Cerebellar nuclear complex (tissue), 1 donor: ENCODE measurements at regions not wholly inside any gene's neighbourhood (a gene's known extent, or its start where the extent isn't known, plus 50 kb on each side); places are given as distances from the start of the nearest gene placed in this dataset.

ENCODE experiments used
- DNase-seq, 2 experiments: peaks; one replicate each; lab custom pipeline; 2025; lab: John Stamatoyannopoulos, UW

DNA sequence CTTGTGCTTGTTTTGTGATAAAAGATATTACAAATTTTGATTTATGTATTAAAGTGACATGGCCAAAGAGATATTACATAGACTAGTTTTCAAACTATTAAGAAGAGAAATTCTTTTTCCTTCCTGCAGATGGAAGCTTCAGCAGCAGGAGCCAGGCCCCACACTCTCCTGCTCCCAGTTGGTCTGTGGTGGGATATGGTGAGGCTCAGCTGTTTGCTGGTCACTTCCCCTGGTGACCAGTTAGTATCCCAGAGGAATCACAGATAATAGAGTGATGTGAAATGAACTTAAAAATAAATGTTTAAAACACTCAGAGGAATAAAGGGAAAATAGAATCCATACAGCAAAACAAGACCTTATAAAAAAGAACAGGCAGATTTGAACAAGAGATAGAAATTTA, 154.7 kb downstream of the KTN1 start:
- no peak for DNase-seq

DNA sequence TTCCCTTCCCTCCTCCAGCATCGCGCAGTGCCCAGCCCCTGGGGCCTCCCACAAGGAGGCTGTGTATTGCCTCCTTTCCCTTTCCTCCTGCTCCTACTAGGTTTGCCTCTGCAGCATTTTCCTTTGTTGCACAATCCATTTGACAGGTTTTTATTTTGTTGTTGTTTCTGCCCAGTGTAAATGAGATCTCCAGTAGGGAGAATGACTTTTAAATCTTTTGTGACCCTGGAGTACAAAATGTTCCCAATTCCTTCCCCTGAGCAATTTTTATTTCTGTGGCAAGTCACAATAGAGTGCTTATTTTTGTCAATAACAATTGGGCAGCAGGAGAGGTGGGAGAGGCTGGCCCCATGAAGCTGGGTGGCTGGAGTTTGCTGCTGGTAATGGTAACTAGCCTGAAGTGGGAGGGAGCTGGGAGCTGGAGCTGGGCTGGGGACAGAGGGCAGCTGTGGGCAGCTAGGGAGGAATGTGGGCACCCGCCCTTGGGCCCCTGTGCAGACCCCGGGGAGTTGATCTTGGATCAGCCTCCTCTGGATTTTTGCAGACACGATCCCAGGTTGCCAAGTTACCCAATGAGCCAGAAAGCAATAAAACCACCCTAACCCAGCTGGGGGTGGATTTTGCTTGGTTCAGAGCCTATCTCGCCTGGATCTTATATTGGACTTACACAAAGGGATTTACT, 160.1 kb downstream of the KTN1 start:
- DNase-seq: no peak

DNA sequence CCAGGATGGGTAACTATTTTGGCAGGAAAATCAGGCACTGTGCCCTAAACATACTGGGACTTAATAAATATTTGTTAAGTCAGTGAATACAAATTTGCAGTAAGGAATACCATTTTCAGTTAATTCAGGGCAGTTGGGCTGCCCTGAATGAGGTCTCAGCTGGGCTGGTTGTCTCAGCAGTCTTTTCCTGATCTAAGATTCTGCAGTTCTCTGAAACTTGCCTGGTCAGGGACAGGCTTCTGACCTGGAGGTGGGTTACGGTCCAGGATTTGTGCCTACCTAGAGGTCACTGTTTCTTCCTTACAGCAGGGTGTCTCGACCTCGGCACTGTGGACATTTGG, 160.6 kb downstream of the KTN1 start:
- no peak for DNase-seq

DNA sequence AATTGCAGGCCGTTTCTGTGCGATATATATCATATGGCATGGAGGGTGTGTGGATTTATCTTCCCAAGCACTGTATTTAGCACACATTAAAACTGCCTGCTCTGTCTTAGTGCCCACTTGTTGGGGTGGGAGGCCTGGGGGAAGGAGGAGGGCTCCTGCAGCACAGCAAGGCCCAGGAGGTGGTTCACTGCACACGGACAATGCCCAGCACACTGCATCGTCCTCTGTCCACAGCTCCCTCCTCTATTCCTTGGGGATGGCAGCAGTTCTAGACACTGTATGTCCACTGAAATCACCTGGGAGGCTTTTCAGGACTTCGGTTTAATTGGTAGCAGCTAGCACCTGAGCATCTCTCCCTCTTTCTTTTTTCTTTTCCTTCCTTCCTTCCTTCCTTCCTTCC, 161.2 kb downstream of the KTN1 start:
- no peak for DNase-seq

DNA sequence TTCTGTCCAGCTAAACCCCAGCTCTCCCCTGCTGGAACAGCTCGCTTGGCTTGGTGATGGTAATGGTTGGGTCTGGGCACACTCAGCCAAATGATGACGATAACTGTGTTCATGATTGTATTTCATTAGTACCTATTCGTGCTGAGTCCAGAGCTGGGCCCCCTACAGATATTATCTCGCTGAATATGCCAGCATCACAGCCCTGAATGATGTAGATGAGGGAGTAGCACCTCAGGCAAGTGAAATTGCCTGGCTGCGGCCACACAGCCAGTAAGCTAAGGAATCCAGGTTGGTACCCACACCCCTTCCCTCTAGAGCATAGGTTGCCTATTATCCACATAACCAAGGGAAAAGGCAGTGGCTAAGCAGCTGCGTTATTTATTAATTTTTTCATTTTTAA, 163.5 kb downstream of the KTN1 start:
- DNase-seq: no peak

DNA sequence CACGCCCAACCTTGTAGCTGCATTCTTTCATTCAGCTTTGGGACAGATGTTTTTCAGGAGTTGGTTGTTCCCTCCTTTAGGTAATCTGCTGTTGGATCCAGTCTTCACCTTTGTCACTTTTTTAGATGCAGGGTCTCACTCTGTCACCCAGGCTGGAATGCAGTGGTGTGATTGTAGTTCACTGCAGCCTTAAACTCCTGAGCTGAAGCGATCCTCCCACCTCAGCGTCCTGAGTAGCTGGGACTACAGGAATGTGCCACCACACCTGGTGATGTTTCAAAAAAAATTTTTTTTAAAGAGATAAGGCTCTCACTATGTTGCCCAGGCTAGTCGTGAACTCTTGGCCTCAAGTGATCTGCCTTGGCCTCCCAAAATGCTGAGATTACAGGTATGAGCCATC, 164.3 kb downstream of the KTN1 start:
- DNase-seq: no peak

DNA sequence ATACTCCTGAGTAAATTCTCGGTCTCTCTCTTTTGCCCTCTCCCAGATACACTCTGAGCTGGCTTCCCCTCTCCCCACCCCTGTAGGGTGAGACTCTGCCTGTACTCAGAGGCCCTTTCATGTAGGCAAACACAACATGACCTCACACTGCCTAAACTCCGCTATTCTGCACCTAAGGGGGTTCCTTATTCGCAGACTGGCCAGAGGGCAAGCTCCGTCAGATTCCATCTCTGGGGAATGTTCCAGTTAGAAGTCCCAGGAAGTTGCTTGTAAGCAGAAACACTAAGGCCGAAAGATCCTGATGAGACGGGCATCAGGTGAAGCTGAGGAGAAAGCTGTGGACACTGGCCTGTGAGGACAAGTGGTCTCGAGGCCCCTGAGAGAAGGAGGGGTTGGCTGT, 165.9 kb downstream of the KTN1 start:
- no peak for DNase-seq

DNA sequence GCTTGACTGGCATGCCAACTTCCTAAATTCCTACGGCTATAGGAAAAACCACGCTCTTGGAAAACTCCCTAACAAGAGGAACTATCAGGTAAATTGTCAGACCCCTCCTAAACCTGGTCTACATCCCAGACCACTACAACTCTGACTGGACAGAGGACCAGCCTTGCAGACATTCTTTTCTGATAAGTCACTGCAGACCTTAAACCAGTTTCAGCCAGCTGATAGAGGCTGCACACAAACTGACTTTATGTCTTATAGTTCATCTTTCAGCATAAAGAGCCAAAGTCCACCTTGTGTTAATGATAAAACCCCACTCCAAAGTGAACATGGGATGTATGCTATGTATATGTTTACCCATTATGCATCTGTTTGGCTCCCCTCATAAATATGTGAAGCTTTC, 166.6 kb downstream of the KTN1 start:
- DNase-seq: no peak

DNA sequence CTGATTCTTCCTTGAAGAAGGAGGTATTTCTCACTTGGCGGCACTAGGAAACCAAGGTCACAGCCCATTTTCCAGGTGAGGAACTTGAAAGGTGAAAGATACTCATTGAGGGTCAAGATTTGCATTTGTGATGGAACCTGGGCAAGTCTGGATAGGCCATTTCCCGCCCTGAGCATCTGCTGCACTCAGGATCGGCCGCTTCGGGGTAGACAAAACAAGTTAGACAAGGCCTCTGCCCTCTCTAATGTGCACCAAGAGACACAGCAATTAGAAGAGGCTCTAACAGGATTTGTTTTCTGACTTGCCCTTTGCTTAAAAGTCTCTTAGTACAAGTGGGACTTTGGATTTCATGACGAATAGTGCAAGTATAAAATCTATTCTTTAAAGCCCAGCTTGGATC, 167.2 kb downstream of the KTN1 start:
- DNase-seq: no peak

DNA sequence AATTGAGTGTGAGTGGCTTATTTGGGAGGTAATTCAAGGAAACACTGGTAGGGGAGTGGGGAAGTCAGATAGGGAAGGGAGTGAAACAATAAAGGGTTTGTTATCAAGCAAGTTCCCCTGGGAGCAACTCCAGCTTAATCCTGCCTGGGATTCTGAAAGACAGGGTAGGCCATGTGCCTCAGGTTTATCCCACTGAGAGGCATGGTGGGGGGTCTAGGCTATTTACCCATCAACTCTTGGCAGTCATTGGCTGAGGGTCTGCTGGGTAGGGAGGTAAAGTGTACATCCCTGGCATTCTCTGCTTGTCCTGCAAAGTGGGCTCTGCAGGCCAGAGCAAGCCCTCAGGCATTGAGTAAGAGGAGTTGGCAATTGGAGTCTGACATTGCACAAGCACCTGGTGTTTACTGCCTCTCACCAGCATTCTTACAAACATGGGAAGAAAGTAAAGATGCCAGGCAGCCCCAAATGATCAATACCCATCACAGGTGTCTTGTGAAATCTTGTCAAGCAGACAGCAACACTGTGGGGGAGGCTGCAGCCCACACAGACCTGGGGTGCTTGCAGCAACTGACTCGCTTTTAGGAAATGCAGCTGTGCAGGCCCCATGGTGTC, 169.3 kb downstream of the KTN1 start:
- no peak for DNase-seq

DNA sequence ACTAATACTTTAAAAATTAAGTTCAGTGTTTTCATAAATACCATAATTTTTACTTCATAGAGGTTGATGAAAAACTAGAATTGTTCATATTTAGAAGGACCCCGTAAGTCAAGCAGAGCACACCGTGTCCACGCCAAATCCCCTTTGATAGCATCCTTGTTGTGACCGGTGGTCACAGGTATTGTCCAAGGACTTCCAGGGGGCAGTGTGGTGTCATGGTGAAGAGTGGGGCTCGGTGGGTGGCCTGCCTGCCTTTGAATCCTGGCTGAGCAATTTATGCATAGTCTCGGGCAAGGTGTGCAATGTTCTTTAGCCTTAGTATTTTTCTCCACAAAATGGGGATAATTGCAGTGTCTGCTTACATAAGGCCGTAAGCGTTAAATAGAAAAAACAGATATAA, 169.9 kb downstream of the KTN1 start:
- no peak for DNase-seq

DNA sequence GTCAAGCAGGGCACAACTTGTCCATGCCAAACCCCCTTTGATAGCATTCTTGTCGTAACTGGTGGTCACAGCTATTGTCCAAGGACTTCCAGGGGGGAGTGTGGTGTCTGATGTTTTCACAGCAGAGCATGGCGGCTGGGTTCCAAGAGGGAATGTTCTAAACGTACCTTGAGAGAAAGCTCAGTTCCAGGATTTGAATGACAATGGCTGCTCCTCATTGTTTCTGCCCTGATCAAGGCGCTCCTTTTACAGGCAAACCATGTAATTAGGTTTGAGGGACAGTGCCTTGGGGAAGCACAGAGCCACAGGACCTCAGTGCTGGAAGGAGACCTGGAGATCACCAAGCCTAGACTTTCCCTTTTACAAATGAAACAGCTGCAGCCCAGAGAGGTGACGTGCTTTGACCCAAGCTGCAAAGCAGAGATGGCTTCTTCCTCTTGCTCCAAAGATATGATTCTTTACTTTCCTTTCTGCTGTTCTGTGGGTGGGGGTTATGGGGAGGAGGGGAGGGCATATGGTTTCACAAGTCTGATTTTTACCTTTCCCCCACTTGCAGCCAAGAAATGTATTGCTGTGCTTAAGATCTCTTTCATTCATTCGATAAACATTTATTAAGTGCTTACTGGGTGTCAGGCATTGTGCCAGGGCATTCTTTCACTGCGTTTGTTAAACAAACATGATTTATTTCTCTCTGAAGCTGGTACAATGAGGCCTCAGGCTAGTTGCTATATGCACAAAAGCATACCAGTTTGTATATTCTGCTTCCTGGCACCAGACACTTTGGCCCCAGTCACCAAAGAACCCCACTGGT, 172.8 kb downstream of the KTN1 start:
- no peak for DNase-seq

DNA sequence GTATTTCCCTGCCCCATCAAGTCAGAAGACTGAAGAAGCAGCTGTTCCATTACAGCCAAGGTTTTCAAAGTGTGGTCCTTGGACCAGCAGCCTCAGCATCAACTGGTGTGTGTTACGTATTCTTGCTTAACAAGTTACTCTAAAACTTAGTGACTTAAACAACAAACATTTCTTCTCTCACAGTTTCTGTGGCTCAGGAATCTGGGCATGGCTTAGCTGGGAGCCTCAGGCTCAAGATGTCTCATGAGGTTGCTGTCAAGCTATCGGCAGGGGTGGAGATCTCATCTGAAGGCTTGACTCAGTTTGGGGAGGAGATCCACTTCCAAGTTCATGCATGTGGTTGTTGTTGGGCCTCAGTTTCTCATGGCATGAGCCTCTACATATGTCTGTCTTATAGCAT, 174.5 kb downstream of the KTN1 start:
- no peak for DNase-seq

DNA sequence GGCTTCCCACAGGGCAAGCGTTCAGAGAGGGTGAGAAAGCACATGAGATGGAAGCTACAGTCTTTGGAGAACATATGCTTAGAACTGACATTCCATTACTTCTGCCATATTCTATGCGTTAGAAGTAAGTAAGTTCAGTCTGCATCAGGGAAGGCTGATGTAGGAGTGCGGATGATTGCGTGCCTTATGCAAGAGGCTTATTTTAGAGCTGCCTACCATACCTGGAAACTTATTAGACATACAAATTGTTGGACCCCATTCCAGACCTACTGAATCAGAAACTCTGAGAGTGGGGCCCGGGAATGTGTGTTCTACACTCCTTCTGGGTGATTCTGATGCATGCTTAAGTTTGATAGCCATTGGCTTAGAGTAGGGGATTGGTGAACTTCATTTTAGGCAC, 174.9 kb downstream of the KTN1 start:
- no peak for DNase-seq

DNA sequence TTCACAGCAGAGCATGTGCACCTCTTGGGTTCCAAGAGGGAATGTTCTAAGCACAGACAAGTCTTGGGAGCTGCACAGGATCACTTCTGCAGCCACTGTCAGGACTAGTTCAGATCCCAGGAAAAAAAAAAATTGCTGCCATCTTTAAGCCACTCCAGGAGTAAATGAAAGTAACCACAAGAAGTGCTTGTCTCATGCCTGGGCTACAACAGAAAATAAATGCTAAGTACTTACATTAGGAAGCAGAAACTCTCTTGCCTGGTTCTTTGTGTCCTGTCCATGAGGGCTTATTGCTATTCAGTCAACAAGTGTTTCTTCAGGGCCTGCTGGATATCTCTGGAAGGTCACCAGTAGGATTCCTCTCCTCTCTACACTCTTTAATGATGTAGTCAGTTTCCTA, 176.1 kb downstream of the KTN1 start:
- DNase-seq: no peak

DNA sequence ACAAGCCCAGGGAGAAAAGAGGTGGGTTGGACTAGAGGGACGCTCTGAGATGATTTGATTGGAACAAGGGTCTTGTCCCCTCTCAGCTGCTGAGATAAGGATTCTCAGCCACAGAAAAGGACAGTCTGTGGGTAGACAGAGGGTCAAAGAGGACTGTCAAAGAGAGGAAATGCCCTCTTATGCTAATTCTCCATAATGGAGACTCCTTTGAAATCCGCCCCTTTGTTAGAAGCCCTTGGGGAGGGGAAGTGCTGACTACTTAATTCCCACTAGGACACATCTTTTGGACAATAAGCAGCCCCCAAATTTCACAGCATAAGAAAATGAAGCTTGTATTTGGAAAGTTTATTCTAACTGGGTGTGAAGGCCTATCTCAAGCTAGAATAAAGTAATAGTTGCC, 176.6 kb downstream of the KTN1 start:
- DNase-seq: no peak

DNA sequence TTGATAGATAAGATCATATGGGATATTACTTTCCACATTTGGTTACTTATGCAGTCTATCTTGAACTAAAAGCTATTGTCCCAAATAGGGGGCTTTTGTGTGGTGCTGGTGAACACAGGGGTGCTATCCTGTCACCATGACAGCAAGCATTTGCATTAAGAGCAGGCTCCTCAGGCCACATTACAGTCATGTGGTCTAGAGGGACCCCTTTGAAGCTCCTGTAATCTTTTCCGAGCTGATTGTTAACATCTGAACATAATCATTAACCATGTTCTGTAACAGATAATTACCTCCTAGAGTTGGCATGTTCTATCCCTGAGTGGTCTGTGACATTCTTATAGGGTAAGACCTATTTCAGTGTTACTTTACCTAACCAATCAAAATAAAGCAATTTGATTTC, 178.8 kb downstream of the KTN1 start:
- DNase-seq: no peak

DNA sequence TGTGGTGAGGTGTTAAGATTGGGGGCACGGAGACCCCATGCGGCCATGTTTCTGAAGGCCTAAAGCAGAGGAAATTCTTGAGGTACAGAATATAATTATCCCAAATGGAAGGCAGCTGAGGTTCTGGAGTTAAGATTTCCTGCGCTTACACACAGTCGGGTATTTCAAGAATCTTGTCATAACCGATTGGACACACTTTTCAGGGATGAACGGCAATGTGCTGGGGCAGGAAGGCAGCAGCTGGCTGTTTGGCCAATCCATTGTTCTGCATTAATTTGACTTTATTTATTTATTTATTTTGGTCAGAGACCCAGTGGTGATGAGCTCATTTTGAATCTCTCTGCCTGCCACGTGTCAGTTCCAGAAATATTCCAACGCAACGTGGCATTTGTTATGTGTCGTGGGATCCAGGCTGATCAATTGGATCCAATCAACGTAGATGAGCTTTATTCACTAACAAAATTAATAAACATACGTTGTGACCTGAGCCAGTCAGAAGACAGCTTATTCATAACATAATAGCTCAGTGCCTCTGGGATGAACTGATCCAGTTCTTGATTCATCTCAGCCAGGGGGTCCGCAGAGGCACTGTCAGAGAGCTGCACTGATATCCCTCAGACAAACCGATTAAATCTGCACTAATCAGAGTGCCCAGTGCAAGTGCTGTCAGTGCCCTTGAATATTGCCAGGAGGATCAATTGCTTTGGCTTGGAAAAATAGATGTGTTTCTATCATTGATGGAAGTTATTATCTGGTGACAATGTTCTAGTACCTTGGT, 181.0 kb downstream of the KTN1 start:
- DNase-seq: no peak

DNA sequence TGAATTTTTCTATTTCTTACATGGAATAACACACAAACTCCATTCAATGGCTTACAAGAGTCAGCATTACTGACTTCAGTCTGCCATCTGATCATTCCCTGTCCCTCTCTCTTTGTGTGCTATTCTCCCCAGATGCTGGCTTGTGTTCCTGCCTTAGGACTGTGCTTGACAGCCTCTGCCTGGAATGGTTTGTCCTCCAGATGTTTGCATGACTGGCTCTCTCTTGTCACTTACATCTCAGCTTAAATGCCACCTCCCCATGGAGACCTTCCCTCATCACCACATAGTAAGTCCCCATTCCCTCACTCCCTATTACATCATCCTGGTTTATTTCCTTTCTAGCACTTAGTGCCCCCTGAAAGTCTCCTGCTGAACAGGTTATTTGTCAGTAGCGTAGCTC, 181.6 kb downstream of the KTN1 start:
- DNase-seq: no peak

DNA sequence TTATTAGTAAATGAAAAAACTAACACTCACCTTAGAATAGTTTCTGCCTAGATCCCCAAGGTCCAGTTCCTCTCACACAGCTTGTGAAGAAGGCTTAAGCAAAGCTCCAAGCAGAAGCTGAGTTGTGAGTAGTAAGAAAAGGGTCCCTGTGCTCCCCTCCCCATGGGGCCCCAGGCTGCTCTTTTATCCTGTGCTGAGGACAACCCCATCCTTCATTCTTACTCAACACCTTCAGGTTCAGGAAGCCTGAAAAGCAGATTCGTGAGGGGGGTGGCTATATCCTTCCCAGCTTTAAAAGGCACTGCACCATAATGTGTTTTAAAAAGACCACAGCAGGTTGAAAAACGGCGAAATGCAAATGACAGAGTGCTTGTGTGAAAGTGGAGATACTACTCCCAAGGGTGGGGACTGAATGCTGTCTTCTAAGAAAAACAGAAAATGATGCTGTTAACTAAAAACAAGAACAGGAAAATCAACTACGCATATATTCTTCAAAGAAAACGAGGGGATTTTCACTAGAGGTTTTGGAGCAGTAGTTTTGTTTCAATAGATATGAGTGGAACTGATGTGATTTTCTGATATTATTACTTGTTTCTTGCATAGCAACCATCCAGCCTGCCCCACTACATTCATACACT, 182.7 kb downstream of the KTN1 start:
- DNase-seq: no peak

DNA sequence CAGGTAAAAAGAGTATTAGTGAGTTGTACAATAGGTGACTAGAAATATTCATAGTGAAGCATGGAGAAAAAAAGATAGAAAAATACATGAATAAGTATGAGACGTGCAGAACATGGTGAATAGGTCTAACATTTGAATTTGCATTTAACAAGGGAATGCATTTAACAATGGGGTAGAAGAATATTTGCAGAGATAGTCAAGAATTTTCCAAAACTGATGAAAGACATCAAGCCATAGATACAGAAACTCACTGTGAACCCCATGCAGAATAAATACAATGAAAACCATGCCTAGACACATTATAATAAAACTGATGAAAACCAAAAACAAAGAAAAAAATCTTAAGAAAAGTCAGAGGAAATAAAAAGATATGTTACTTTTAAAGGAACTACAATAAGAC, 184.8 kb downstream of the KTN1 start:
- no peak for DNase-seq

DNA sequence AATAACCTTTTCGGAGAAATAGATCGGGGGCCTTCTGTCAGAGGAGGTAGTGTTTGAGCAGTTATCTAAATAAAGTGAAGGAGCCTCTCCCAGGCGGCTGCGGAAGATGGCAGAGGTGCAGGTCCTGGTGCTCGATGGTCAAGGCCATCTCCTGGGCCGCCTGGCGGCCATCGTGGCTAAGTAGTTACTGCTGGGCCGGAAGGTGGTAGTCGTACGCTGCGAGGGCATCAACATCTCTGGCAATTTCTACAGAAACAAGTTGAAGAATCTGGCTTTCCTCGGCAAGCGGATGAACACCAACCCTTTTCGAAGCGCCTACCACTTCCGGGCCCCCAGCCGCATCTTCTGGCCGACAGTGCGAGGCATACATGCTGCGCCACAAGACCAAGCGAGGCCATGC, 186.1 kb downstream of the KTN1 start:
- no peak for DNase-seq
